ENCODE measurements at regions not wholly inside any gene's neighbourhood (a gene's known extent, or its start where the extent isn't known, plus 50 kb on each side); places are given as distances from the start of the nearest gene placed in this dataset.

DNA sequence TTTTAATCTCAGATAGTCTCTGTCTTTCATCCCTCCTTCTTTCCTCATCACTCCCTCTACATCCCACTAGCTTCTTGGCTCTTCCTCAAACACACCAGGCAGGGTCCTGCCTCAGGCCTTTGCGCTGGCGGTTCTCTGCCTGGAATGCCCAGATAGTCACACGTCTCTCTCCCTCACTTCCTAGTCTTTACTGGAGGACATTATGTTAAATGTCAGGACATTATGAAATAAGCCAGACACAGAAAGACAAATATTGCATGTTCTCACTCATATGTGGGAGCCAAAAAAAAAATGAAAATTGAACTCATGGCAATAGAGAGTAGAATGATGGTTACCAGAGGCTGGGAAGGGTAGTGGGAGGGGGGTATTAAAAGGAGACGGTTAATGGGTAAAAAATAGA is 442.0 kb downstream of the MED13L start (continued):
- TF ChIP-seq, protein P1, sequence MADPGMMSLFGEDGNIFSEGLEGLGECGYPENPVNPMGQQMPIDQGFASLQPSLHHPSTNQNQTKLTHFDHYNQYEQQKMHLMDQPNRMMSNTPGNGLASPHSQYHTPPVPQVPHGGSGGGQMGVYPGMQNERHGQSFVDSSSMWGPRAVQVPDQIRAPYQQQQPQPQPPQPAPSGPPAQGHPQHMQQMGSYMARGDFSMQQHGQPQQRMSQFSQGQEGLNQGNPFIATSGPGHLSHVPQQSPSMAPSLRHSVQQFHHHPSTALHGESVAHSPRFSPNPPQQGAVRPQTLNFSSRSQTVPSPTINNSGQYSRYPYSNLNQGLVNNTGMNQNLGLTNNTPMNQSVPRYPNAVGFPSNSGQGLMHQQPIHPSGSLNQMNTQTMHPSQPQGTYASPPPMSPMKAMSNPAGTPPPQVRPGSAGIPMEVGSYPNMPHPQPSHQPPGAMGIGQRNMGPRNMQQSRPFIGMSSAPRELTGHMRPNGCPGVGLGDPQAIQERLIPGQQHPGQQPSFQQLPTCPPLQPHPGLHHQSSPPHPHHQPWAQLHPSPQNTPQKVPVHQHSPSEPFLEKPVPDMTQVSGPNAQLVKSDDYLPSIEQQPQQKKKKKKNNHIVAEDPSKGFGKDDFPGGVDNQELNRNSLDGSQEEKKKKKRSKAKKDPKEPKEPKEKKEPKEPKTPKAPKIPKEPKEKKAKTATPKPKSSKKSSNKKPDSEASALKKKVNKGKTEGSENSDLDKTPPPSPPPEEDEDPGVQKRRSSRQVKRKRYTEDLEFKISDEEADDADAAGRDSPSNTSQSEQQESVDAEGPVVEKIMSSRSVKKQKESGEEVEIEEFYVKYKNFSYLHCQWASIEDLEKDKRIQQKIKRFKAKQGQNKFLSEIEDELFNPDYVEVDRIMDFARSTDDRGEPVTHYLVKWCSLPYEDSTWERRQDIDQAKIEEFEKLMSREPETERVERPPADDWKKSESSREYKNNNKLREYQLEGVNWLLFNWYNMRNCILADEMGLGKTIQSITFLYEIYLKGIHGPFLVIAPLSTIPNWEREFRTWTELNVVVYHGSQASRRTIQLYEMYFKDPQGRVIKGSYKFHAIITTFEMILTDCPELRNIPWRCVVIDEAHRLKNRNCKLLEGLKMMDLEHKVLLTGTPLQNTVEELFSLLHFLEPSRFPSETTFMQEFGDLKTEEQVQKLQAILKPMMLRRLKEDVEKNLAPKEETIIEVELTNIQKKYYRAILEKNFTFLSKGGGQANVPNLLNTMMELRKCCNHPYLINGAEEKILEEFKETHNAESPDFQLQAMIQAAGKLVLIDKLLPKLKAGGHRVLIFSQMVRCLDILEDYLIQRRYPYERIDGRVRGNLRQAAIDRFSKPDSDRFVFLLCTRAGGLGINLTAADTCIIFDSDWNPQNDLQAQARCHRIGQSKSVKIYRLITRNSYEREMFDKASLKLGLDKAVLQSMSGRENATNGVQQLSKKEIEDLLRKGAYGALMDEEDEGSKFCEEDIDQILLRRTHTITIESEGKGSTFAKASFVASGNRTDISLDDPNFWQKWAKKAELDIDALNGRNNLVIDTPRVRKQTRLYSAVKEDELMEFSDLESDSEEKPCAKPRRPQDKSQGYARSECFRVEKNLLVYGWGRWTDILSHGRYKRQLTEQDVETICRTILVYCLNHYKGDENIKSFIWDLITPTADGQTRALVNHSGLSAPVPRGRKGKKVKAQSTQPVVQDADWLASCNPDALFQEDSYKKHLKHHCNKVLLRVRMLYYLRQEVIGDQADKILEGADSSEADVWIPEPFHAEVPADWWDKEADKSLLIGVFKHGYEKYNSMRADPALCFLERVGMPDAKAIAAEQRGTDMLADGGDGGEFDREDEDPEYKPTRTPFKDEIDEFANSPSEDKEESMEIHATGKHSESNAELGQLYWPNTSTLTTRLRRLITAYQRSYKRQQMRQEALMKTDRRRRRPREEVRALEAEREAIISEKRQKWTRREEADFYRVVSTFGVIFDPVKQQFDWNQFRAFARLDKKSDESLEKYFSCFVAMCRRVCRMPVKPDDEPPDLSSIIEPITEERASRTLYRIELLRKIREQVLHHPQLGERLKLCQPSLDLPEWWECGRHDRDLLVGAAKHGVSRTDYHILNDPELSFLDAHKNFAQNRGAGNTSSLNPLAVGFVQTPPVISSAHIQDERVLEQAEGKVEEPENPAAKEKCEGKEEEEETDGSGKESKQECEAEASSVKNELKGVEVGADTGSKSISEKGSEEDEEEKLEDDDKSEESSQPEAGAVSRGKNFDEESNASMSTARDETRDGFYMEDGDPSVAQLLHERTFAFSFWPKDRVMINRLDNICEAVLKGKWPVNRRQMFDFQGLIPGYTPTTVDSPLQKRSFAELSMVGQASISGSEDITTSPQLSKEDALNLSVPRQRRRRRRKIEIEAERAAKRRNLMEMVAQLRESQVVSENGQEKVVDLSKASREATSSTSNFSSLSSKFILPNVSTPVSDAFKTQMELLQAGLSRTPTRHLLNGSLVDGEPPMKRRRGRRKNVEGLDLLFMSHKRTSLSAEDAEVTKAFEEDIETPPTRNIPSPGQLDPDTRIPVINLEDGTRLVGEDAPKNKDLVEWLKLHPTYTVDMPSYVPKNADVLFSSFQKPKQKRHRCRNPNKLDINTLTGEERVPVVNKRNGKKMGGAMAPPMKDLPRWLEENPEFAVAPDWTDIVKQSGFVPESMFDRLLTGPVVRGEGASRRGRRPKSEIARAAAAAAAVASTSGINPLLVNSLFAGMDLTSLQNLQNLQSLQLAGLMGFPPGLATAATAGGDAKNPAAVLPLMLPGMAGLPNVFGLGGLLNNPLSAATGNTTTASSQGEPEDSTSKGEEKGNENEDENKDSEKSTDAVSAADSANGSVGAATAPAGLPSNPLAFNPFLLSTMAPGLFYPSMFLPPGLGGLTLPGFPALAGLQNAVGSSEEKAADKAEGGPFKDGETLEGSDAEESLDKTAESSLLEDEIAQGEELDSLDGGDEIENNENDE (IDR thresholded peaks at IDR 0.05; ENCODE audit: insufficient replicate concordance, low read length) = no peak
- TF ChIP-seq ZNF274 (IDR thresholded peaks at IDR 0.05; ENCODE audit: borderline replicate concordance, extremely low read depth, low read length) = no peak
- no peak for TF ChIP-seq SAP30 (IDR thresholded peaks at IDR 0.05; ENCODE audit: insufficient read depth, insufficient replicate concordance, low read length)
- no peak for TF ChIP-seq SIX5 (IDR thresholded peaks at IDR 0.05; ENCODE audit: low read depth, low read length)

Measured in H1 (cell line).